KOPT-K1 (cell line): ENCODE measurements at regions not wholly inside any gene's neighbourhood (a gene's known extent, or its start where the extent isn't known, plus 50 kb on each side); places are given as distances from the start of the nearest gene placed in this dataset.

Source experiments
- H3K27ac ChIP-seq: fragments of 200-600 bp; sonication (generic); 2 replicates; pipeline ENCODE4 v1.5.1; 2016; ENCODE audit warnings: antibody characterized with exemption, mild to moderate bottlenecking, low read depth, low read length; ENCODE audit not compliant: poor library complexity, severe bottlenecking
- H3K36me3 ChIP-seq: fragments of 200-600 bp; sonication (generic); 2 replicates; pipeline ENCODE4 v1.5.1; 2017; ENCODE audit warnings: antibody characterized with exemption, mild to moderate bottlenecking, low read length, moderate library complexity; ENCODE audit not compliant: insufficient read depth
- H3K9me3 ChIP-seq: fragments of 200-600 bp; sonication (generic); 2 replicates; pipeline ENCODE4 v1.5.1; 2017; ENCODE audit warnings: antibody characterized with exemption, low read length, mild to moderate bottlenecking; ENCODE audit not compliant: insufficient read depth, poor library complexity, severe bottlenecking

GRCh38 chr10:57968328-57969016, 299.2 kb downstream of the IPMK start:
- Histone ChIP-seq H3K9me3 (no peaks in the 10 kb centered on the region), H3K36me3 (no peaks in the 10 kb centered on the region), H3K27ac (no peak overlapping the region)

- H3K27ac ChIP-seq = no peak overlapping the region
- H3K36me3 ChIP-seq = no peaks in the 10 kb centered on the region
- H3K9me3 ChIP-seq = no peaks in the 10 kb centered on the region
Measured at GRCh38 chr10:57964351-57964750, 303.3 kb downstream of the IPMK start.

- Histone ChIP-seq H3K9me3 (no peaks in the 10 kb centered on the region), H3K27ac (no peak overlapping the region), H3K36me3 (no peaks in the 10 kb centered on the region)
Measured at GRCh38 chr10:57963546-57963945, 304.1 kb downstream of the IPMK start.

- Histone ChIP-seq H3K27ac (no peak overlapping the region), H3K9me3 (no peaks in the 10 kb centered on the region), H3K36me3 (no peaks in the 10 kb centered on the region)
Measured at GRCh38 chr10:57962839-57963238, 304.9 kb downstream of the IPMK start.

GRCh38 chr10:57961487-57961886, 306.2 kb downstream of the IPMK start:
- Histone ChIP-seq H3K9me3 (no peaks in the 10 kb centered on the region), H3K36me3 (no peaks in the 10 kb centered on the region), H3K27ac (no peak overlapping the region)

- no peaks in the 10 kb centered on the region for H3K36me3 ChIP-seq
- no peak overlapping the region for H3K27ac ChIP-seq
- no peaks in the 10 kb centered on the region for H3K9me3 ChIP-seq
Measured at GRCh38 chr10:57960406-57960805, 307.3 kb downstream of the IPMK start.

GRCh38 chr10:57959318-57960006, 308.2 kb downstream of the IPMK start:
- H3K27ac ChIP-seq = no peak overlapping the region
- H3K36me3 ChIP-seq = no peaks in the 10 kb centered on the region
- no peaks in the 10 kb centered on the region for H3K9me3 ChIP-seq

- Histone ChIP-seq H3K9me3 (no peaks in the 10 kb centered on the region), H3K27ac (no peak overlapping the region), H3K36me3 (no peaks in the 10 kb centered on the region)
Measured at GRCh38 chr10:57955076-57955475, 312.6 kb downstream of the IPMK start.

- Histone ChIP-seq H3K9me3 (no peaks in the 10 kb centered on the region), H3K36me3 (no peaks in the 10 kb centered on the region), H3K27ac (no peak overlapping the region)
Measured at GRCh38 chr10:57952741-57953140, 315.0 kb downstream of the IPMK start.

GRCh38 chr10:57950442-57950974, 317.2 kb downstream of the IPMK start:
- Histone ChIP-seq H3K36me3 (no peaks in the 10 kb centered on the region), H3K27ac (no peak overlapping the region), H3K9me3 (no peaks in the 10 kb centered on the region)

- H3K27ac ChIP-seq = no peak overlapping the region
- no peaks in the 10 kb centered on the region for H3K9me3 ChIP-seq
- no peaks in the 10 kb centered on the region for H3K36me3 ChIP-seq
Measured at GRCh38 chr10:57948796-57949195, 318.9 kb downstream of the IPMK start.

GRCh38 chr10:57946833-57947232, 320.9 kb downstream of the IPMK start:
- no peaks in the 10 kb centered on the region for H3K36me3 ChIP-seq
- H3K27ac ChIP-seq = no peak overlapping the region
- no peaks in the 10 kb centered on the region for H3K9me3 ChIP-seq

GRCh38 chr10:57943701-57944100, 324.0 kb downstream of the IPMK start:
- H3K36me3 ChIP-seq = no peaks in the 10 kb centered on the region
- H3K27ac ChIP-seq = no peak overlapping the region
- no peaks in the 10 kb centered on the region for H3K9me3 ChIP-seq

GRCh38 chr10:57925045-57925444, 342.6 kb downstream of the IPMK start:
- Histone ChIP-seq H3K27ac (no peak overlapping the region), H3K36me3 (no peaks in the 10 kb centered on the region), H3K9me3 (no peaks in the 10 kb centered on the region)

GRCh38 chr10:57921140-57921539, 346.6 kb downstream of the IPMK start:
- Histone ChIP-seq H3K36me3 (no peaks in the 10 kb centered on the region), H3K9me3 (no peaks in the 10 kb centered on the region), H3K27ac (no peak overlapping the region)

- Histone ChIP-seq H3K9me3 (no peaks in the 10 kb centered on the region), H3K27ac (no peak overlapping the region), H3K36me3 (no peaks in the 10 kb centered on the region)
Measured at GRCh38 chr10:57919864-57920263, 347.8 kb downstream of the IPMK start.
